Epithelial cell of proximal tubule (primary cell): ENCODE measurements at regions not wholly inside any gene's neighbourhood (a gene's known extent, or its start where the extent isn't known, plus 50 kb on each side); places are given as distances from the start of the nearest gene placed in this dataset.

Experiments
- DNase-seq: peaks from one replicate; pipeline ENCODE4 v3.0.0-alpha.2; 2011; ENCODE audit warnings: low read depth
- H3K4me3 ChIP-seq: 2 replicates; pipeline ENCODE4 v1.5.1; 2011; ENCODE audit warnings: low read depth, mild to moderate bottlenecking, low read length
- CTCF ChIP-seq: conservative IDR thresholded peaks from 2 replicates; pipeline ENCODE4 v1.5.1; 2012; ENCODE audit warnings: low read depth, mild to moderate bottlenecking, low read length

DNA sequence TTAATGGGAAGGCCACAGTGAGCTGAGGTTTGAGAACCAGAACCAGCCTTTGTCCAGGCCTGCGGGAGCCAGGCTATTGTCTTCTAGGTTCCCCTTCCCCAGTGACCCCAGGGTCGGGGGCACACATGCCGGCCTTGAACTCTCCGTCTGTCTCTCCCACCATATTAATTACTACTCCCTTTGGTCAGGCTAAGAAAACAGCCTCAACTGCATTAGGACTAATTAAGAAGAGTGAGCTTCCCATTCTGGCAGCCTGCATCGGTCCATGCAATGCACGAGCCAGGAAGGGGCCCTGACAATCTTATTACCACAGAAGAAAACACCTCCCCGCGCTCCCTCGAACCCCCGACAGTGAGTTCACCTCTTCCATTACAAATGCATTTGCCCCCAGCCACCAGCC is 380.2 kb upstream of the ZFHX3 start:
- no peak for TF ChIP-seq CTCF
- DNase-seq = no peak
- H3K4me3 ChIP-seq = no peak overlapping the region

- no peak for TF ChIP-seq CTCF
- no peak overlapping the region for H3K4me3 ChIP-seq
- DNase-seq = no peak
Measured at GRCh38 chr16:73427164-73427563, 379.2 kb upstream of the ZFHX3 start.

DNA sequence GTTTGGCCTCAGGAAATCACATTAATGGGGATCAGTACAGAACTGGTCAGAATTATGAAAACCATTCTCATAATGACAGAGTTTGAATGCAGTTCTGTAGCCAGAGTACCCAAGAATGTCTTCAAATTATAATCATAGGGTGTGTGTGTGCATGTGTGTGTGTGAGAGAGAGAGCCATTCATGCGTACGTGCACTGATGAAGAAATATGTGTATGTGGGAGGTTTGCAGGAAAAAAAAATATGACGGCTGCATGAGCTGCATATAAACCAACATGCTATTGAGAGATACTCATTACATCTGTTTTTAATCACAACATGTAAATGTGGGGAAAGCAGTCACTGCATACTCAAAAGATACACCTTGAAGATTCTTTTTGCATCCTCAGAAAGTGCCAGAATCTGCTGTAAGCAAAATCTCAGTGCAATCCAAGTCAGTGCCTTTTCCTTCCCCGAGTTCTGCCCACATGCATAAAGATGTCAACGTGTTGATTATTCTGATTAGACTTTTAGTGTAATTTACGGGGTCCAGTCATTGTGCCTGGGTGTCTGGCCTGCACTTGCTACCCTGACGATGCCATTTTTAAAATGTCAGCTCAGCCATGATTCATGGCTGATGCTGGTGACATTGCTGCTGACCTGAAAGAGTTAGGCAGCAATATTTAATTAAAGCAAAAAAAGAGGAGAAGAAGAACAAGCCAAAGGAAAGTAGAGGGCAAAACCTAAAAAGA is 378.7 kb upstream of the ZFHX3 start:
- TF ChIP-seq CTCF = no peak
- DNase-seq = no peak
- H3K4me3 ChIP-seq = no peak overlapping the region

DNA sequence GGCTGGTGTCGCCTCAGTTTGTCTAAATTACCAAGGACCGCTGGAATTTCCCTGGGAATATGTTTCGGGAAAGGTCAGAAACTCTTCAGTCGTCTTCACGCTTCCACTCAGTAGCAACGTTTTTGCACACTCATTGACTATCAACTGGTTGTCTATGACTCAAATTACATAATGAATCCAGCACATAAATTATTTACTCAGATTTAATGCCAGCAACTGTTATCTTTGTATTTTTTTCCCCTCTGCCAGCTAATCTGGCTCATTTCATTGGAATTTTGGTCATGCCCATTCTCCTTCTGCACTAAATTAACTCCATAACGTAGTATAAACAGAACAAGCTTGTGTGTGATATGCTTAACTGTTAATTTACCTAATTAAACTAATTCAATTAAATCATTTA is 372.7 kb upstream of the ZFHX3 start:
- no peak overlapping the region for H3K4me3 ChIP-seq
- TF ChIP-seq CTCF = no peak

DNA sequence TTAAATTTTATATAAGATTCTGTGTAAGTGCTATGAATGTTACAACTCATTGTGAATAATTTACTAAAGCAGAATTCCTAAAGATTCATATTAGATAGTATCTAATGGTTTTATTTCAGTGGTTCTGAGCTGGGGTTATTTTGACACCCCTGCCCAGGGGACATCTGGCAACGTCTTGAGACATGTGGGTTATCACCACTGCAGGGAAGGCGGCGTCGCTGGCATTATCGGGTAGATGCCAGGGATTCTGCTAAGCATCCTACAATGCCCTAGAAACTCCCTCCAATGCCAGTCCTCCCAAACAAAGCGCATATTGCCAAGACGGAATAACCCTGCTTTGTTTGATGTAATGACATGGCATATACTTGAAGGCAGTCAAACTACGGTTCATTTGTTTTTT is 372.3 kb upstream of the ZFHX3 start:
- no peak for TF ChIP-seq CTCF
- no peak for DNase-seq
- H3K4me3 ChIP-seq = no peak overlapping the region

More for the DNA sequence above, 372.7 kb upstream of the ZFHX3 start:
- no peak for DNase-seq

GRCh38 chr16:73418691-73419090 is 370.8 kb upstream of the ZFHX3 start:
- DNase-seq = no peak
- H3K4me3 ChIP-seq = no peak overlapping the region
- no peak for TF ChIP-seq CTCF

GRCh38 chr16:73418051-73418450 is 370.1 kb upstream of the ZFHX3 start:
- DNase-seq = no peak
- H3K4me3 ChIP-seq = no peak overlapping the region
- no peak for TF ChIP-seq CTCF
